SU-DHL-6 (cell line): ENCODE measurements at regions not wholly inside any gene's neighbourhood (a gene's known extent, or its start where the extent isn't known, plus 50 kb on each side); places are given as distances from the start of the nearest gene placed in this dataset.

Experiments
- H2AFZ ChIP-seq: fragments of 200-600 bp; sonication (generic); 2 replicates; pipeline ENCODE4 v1.6.1; 2014; ENCODE audit warnings: low read depth, mild to moderate bottlenecking, moderate library complexity, mixed read lengths, antibody characterized with exemption, low read length; ENCODE audit not compliant: severe bottlenecking
- H3F3A ChIP-seq: fragments of 200-600 bp; shearing (Covaris generic); 2 replicates; pipeline ENCODE4 v1.6.0; 2016; ENCODE audit warnings: antibody characterized with exemption, mild to moderate bottlenecking; ENCODE audit not compliant: insufficient read depth
- H3K27ac ChIP-seq: fragments of 200-600 bp; sonication (generic); 2 replicates; pipeline ENCODE4 v1.5.1; 2016; ENCODE audit warnings: low read depth, mild to moderate bottlenecking, low read length, moderate library complexity, mixed read lengths
- H3K27me3 ChIP-seq: fragments of 200-600 bp; sonication (generic), shearing (Covaris generic); 2 replicates; pipeline ENCODE4 v1.6.0; 2014; ENCODE audit warnings: mild to moderate bottlenecking, low read length
- H3K36me3 ChIP-seq: fragments of 200-600 bp; sonication (generic); 2 replicates; pipeline ENCODE4 v1.6.1; 2014; ENCODE audit warnings: mild to moderate bottlenecking, low read length, mixed read lengths
- H3K4me2 ChIP-seq: fragments of 300-600, 200-600 bp; shearing (Covaris generic), sonication (generic); 2 replicates; pipeline ENCODE4 v1.6.0; 2014; ENCODE audit warnings: low read length, low read depth, mild to moderate bottlenecking; ENCODE audit not compliant: poor library complexity, severe bottlenecking
- H3K4me3 ChIP-seq: fragments of 200-600 bp; sonication (generic); 2 replicates; pipeline ENCODE4 v1.5.1; 2014; ENCODE audit warnings: antibody characterized with exemption, low read length, mild to moderate bottlenecking, mixed read lengths; ENCODE audit not compliant: insufficient read depth, poor library complexity, severe bottlenecking
- H3K79me2 ChIP-seq: fragments of 200-600 bp; sonication (generic); 2 replicates; pipeline ENCODE4 v1.6.1; 2014; ENCODE audit warnings: mild to moderate bottlenecking, low read length, moderate library complexity; ENCODE audit not compliant: insufficient read depth
- H3K9ac ChIP-seq: fragments of 200-600 bp; sonication (generic); 2 replicates; pipeline ENCODE4 v1.7.0; 2014; ENCODE audit warnings: mild to moderate bottlenecking, low read length
- H3K9me2 ChIP-seq: fragments of 200-600 bp; sonication (generic); replicated peaks from 2 replicates; pipeline ENCODE4 v1.6.1; 2014; ENCODE audit warnings: low read length; ENCODE audit not compliant: insufficient read depth
- H3K9me3 ChIP-seq: fragments of 200-600 bp; sonication (generic); 2 replicates; pipeline ENCODE4 v1.6.1; 2014; ENCODE audit warnings: low read length, mixed read lengths; ENCODE audit not compliant: insufficient read depth
- H4K20me1 ChIP-seq: fragments of 200-600 bp; sonication (generic); 2 replicates; pipeline ENCODE4 v1.6.1; 2014; ENCODE audit warnings: low read depth, mild to moderate bottlenecking, antibody characterized with exemption, low read length, moderate library complexity, mixed read lengths
- EZH2phosphoT487 ChIP-seq: fragments of 200-600 bp; sonication (generic), shearing (Covaris generic); conservative IDR thresholded peaks from 2 replicates; pipeline ENCODE4 v1.6.1; 2018; ENCODE audit warnings: mild to moderate bottlenecking, antibody characterized with exemption, low read length, moderate library complexity, mixed read lengths
- TF ChIP-seq, protein P1 (sequence below): fragments of 200-600 bp; sonication (generic); IDR thresholded peaks from one replicate; pipeline ENCODE4 v1.5.1; 2017; ENCODE audit warnings: antibody characterized with exemption, mild to moderate bottlenecking, low read length, moderate library complexity; ENCODE audit not compliant: insufficient read depth, poor library complexity, severe bottlenecking

DNA sequence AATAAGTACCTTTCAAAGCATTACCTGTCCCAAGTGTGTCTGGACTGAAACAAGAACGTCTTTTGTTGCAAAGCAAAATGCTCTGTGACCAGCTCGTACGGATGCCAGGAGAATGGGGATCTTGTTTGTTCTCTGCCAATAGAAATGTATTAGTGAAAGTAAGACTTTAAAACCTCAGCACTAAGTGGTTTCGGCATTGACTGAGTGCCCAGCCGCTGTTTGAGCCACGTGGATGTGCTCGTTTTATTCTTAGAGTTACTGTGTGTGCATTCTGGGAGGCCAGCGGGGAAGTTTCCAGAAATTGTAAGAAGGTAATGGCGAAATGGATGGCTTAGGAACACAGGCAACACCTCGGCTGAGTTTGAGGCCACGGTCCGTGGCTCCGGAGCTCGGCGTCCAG lies 117.1 kb upstream of the USP29 start:
- H3K4me2 ChIP-seq = no peak overlapping the region
- no peaks in the 10 kb centered on the region for H3K9me3 ChIP-seq
- no peaks in the 10 kb centered on the region; the same call in 1 of the 2 replicates for H3K27me3 ChIP-seq
- no peaks in the 10 kb centered on the region for H3K79me2 ChIP-seq
- H3K9ac ChIP-seq = no peak overlapping the region
- H3K9me2 ChIP-seq = no peaks in the 10 kb centered on the region
- no peak overlapping the region for H2AFZ ChIP-seq
- H3K36me3 ChIP-seq = no peaks in the 10 kb centered on the region
- H3F3A ChIP-seq = no peaks in the 10 kb centered on the region
- no peak overlapping the region for H3K4me3 ChIP-seq
- TF ChIP-seq EZH2phosphoT487 = no peak
- TF ChIP-seq, protein P1, sequence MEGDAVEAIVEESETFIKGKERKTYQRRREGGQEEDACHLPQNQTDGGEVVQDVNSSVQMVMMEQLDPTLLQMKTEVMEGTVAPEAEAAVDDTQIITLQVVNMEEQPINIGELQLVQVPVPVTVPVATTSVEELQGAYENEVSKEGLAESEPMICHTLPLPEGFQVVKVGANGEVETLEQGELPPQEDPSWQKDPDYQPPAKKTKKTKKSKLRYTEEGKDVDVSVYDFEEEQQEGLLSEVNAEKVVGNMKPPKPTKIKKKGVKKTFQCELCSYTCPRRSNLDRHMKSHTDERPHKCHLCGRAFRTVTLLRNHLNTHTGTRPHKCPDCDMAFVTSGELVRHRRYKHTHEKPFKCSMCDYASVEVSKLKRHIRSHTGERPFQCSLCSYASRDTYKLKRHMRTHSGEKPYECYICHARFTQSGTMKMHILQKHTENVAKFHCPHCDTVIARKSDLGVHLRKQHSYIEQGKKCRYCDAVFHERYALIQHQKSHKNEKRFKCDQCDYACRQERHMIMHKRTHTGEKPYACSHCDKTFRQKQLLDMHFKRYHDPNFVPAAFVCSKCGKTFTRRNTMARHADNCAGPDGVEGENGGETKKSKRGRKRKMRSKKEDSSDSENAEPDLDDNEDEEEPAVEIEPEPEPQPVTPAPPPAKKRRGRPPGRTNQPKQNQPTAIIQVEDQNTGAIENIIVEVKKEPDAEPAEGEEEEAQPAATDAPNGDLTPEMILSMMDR = no peak
- H3K27ac ChIP-seq = no peak overlapping the region
- no peaks in the 10 kb centered on the region for H4K20me1 ChIP-seq

DNA sequence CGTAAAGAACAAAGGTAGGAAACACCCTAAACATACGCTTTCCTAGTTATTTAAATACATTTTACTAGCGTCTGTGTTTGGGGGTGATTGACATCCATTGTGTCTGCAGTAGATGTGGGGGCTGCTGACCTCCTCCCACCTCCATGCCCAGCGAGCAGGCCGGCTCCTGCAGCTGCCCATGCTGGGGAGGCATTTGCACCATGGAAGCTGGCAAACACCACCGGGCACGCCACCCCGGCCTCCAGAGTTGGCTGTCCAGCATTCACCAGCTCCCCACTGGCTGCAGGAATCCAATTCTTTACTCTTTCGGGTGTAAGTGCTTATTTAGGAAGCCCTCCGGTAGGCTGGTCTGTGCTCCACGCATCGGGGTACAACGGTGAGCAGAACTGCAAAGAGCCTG lies 115.4 kb upstream of the USP29 start:
- H3K9me3 ChIP-seq = no peaks in the 10 kb centered on the region
- H3K9ac ChIP-seq = no peak overlapping the region
- no peaks in the 10 kb centered on the region for H3K9me2 ChIP-seq
- no peaks in the 10 kb centered on the region for H3K79me2 ChIP-seq
- no peak overlapping the region for H3K27ac ChIP-seq
- H3K27me3 ChIP-seq = no peaks in the 10 kb centered on the region; the same call in 1 of the 2 replicates
- no peak overlapping the region for H2AFZ ChIP-seq
- H3K4me2 ChIP-seq = no peak overlapping the region
- H3K4me3 ChIP-seq = no peak overlapping the region
- no peaks in the 10 kb centered on the region for H3K36me3 ChIP-seq
- no peaks in the 10 kb centered on the region for H3F3A ChIP-seq
- no peak for TF ChIP-seq EZH2phosphoT487
- TF ChIP-seq, protein P1 = no peak
- H4K20me1 ChIP-seq = no peaks in the 10 kb centered on the region

DNA sequence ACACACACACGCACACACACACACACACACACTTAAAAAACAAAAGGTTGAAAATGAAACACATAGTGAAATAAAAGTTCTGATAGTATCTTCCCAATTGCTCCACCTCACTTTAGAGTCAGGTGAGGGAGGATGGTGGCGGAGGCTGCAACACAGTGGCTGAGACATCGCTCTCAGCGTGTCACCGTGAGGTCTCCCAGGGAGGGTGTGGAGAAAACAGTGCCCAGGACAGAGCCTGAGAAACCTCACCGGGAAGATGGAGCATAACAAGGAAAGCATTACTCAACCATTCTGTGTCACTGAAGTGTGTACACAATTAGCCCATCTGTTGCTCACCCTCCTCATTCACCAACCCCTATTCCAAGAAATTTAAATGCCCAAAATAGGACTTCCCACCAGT lies 111.4 kb upstream of the USP29 start:
- H3K4me3 ChIP-seq = no peak overlapping the region
- no peaks in the 10 kb centered on the region for H3K9me3 ChIP-seq
- no peaks in the 10 kb centered on the region for H3F3A ChIP-seq
- H3K79me2 ChIP-seq = no peaks in the 10 kb centered on the region
- no peak overlapping the region for H3K27ac ChIP-seq
- H3K4me2 ChIP-seq = no peak overlapping the region
- H4K20me1 ChIP-seq = no peaks in the 10 kb centered on the region
- no peak overlapping the region for H2AFZ ChIP-seq
- TF ChIP-seq, protein P1 = no peak
- TF ChIP-seq EZH2phosphoT487 = no peak
- no peak overlapping the region for H3K9ac ChIP-seq
- no peaks in the 10 kb centered on the region for H3K27me3 ChIP-seq
- H3K9me2 ChIP-seq = no peaks in the 10 kb centered on the region
- no peaks in the 10 kb centered on the region for H3K36me3 ChIP-seq

DNA sequence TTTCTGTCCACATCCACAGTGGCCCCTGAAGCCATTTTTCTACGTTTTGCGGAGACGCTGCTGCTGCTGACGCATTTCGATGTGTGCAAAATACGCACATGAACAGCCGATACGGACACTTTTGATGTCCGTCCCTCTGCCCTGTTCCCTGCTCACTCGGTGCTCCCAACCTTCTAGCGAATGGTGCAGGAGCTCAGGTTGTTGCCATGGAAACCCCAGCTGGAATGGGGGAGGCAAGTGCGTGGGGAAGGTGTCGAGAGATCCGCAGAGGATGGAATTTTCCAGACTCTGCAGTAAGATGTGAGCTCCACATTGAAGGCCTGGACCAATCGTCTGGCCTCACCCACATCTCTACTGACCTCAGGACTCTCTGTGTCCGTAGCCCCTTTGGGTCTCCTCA lies 109.2 kb upstream of the USP29 start:
- Histone ChIP-seq H3F3A (no peaks in the 10 kb centered on the region), H3K4me3 (no peak overlapping the region), H3K4me2 (no peak overlapping the region), H3K79me2 (no peaks in the 10 kb centered on the region), H3K27ac (no peak overlapping the region), H3K36me3 (no peaks in the 10 kb centered on the region), H3K9ac (no peak overlapping the region), H4K20me1 (no peaks in the 10 kb centered on the region), H3K9me3 (no peaks in the 10 kb centered on the region), H2AFZ (no peak overlapping the region), H3K27me3 (no peaks in the 10 kb centered on the region), H3K9me2 (no peaks in the 10 kb centered on the region)
- TF ChIP-seq EZH2phosphoT487 = no peak
- TF ChIP-seq, protein P1 = no peak
